DMS 273 (cell line): ENCODE measurements at regions not wholly inside any gene's neighbourhood (a gene's known extent, or its start where the extent isn't known, plus 50 kb on each side); places are given as distances from the start of the nearest gene placed in this dataset.

ENCODE experiments used
- DNase-seq: peaks from one replicate; lab custom pipeline; 2025; ENCODE audit not compliant: unreplicated experiment; lab: John Stamatoyannopoulos, UW

GRCh38 chr2:65551528-65551927 is 119.1 kb upstream of the SPRED2 start:
- no peak for DNase-seq

GRCh38 chr2:65550246-65550645 is 117.8 kb upstream of the SPRED2 start:
- no peak for DNase-seq

GRCh38 chr2:65549631-65550030 is 117.2 kb upstream of the SPRED2 start:
- no peak for DNase-seq

- no peak for DNase-seq
These were observed 116.8 kb upstream of the SPRED2 start for GRCh38 chr2:65549257-65549627.

GRCh38 chr2:65548576-65549256 is 116.3 kb upstream of the SPRED2 start:
- no peak for DNase-seq

- no peak for DNase-seq
These were observed 115.7 kb upstream of the SPRED2 start for GRCh38 chr2:65548064-65548463.

- no peak for DNase-seq
These were observed 113.7 kb upstream of the SPRED2 start for GRCh38 chr2:65545837-65546805.

- DNase-seq, result no peak
These were observed 109.4 kb upstream of the SPRED2 start for GRCh38 chr2:65541773-65542172.

- DNase-seq, result peak; percentile 65
These were observed 107.2 kb upstream of the SPRED2 start for GRCh38 chr2:65539633-65540032.

GRCh38 chr2:65537651-65538385 is 105.4 kb upstream of the SPRED2 start:
- DNase-seq, result no peak

GRCh38 chr2:65536596-65536995 is 104.2 kb upstream of the SPRED2 start:
- DNase-seq, result no peak

GRCh38 chr2:65532937-65533336 is 100.5 kb upstream of the SPRED2 start:
- DNase-seq, result no peak

- no peak for DNase-seq
These were observed 99.9 kb upstream of the SPRED2 start for GRCh38 chr2:65532326-65532725.

- DNase-seq, result no peak
These were observed 98.3 kb upstream of the SPRED2 start for GRCh38 chr2:65530547-65531320.

GRCh38 chr2:65529419-65529818 is 97.0 kb upstream of the SPRED2 start:
- no peak for DNase-seq

GRCh38 chr2:65528241-65528574 is 95.8 kb upstream of the SPRED2 start:
- DNase-seq, result no peak

GRCh38 chr2:65527451-65528240 is 95.2 kb upstream of the SPRED2 start:
- DNase-seq, result no peak

- no peak for DNase-seq
These were observed 93.3 kb upstream of the SPRED2 start for GRCh38 chr2:65525616-65526231.

- no peak for DNase-seq
These were observed 90.5 kb upstream of the SPRED2 start for GRCh38 chr2:65522922-65523321.

- DNase-seq, result peak; percentile 7
These were observed 86.4 kb upstream of the SPRED2 start for GRCh38 chr2:65518751-65519150.
